BJ (cell line): ENCODE measurements at regions not wholly inside any gene's neighbourhood (a gene's known extent, or its start where the extent isn't known, plus 50 kb on each side); places are given as distances from the start of the nearest gene placed in this dataset.

Source experiments
- CTCF ChIA-PET: fragments of 350-600 bp; formaldehyde crosslinking; extraction: SDS; loops from one replicate; lab custom pipeline; 2021; ENCODE audit warnings: antibody characterized with exemption, inconsistent platforms; lab: Yijun Ruan, JAX
- POLR2A ChIA-PET: fragments of 300-600 bp; sonication (Branson Sonifier 250); formaldehyde crosslinking; extraction: SDS; loops from one replicate; lab custom pipeline; 2021; ENCODE audit warnings: antibody characterized with exemption; lab: Charles Lee
- DNase-seq: peaks from one replicate; pipeline ENCODE4 v3.0.0-alpha.2; 2011; ENCODE audit warnings: low read depth
- H3K27me3 ChIP-seq: 2 replicates; pipeline ENCODE4 v1.6.0; 2011; ENCODE audit warnings: low read length; ENCODE audit not compliant: control insufficient read depth, insufficient read depth
- H3K36me3 ChIP-seq: 2 replicates; pipeline ENCODE4 v1.5.1; 2011; ENCODE audit warnings: low read length; ENCODE audit not compliant: control insufficient read depth, insufficient read depth
- H3K4me3 ChIP-seq: 2 replicates; pipeline ENCODE4 v1.5.1; 2011; ENCODE audit warnings: low read depth, mild to moderate bottlenecking, control low read depth, low read length
- TF ChIP-seq, protein P1 (sequence below): IDR thresholded peaks from 2 replicates; pipeline ENCODE4 v1.5.1; 2011; ENCODE audit warnings: low read depth, mild to moderate bottlenecking, control low read depth, inconsistent platforms, low read length, moderate library complexity; ENCODE audit not compliant: insufficient read depth

DNA sequence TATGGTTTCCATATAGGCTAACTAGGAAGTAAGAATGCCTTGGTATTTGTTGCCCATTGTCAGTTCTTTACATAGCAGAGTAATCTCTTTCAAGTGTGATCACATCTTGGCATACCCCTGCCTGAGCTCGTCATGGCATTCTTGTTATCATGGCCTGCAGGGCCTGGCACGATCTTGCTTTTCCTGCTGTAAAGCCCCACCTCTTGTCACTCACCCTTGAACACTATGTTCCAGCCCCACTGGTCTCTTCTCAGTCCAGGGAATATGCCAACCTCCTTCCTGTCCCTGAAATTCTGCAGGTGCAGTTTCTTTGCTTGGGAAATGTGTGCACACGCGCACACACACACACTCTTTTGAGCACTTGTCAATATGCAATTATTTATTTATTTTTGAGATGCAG is 250.2 kb upstream of the DMRT1 start:
- DNase-seq, result no peak
- Histone ChIP-seq H3K27me3 (no peaks in the 10 kb centered on the region), H3K36me3 (no peaks in the 10 kb centered on the region), H3K4me3 (no peak overlapping the region)
- TF ChIP-seq, protein P1, sequence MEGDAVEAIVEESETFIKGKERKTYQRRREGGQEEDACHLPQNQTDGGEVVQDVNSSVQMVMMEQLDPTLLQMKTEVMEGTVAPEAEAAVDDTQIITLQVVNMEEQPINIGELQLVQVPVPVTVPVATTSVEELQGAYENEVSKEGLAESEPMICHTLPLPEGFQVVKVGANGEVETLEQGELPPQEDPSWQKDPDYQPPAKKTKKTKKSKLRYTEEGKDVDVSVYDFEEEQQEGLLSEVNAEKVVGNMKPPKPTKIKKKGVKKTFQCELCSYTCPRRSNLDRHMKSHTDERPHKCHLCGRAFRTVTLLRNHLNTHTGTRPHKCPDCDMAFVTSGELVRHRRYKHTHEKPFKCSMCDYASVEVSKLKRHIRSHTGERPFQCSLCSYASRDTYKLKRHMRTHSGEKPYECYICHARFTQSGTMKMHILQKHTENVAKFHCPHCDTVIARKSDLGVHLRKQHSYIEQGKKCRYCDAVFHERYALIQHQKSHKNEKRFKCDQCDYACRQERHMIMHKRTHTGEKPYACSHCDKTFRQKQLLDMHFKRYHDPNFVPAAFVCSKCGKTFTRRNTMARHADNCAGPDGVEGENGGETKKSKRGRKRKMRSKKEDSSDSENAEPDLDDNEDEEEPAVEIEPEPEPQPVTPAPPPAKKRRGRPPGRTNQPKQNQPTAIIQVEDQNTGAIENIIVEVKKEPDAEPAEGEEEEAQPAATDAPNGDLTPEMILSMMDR, result no peak
- CTCF ChIA-PET, result no interaction called here
- POLR2A ChIA-PET, result no interaction called here

DNA sequence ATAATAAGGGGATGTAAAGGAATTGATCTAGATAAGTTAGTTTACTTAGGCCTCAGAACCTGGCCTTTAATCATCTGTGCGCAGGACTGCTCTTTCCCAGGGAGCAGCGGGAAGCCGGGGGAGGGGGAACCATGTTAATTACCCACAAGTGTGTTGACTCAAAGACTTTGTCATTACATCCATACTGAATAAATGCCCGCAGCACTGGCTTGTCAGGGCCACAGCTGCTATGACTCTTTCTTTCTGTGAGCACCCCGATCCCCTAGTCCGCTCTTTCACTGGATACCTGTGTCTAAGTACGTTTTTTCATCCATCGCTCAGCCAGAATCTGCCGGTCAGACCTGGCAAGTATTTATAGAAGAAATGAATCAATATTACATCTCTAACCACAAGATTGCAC is 249.3 kb upstream of the DMRT1 start:
- Histone ChIP-seq H3K27me3 (no peaks in the 10 kb centered on the region), H3K36me3 (no peaks in the 10 kb centered on the region), H3K4me3 (no peak overlapping the region)
- no peak for DNase-seq
- ChIA-PET POLR2A (interaction anchor here (0.6 kb wide), 1 partner anchor 331 kb away, joined by 3 read pairs; no protein-coding TSS in a partner anchor), CTCF (no interaction called here)
- TF ChIP-seq, protein P1, result no peak

DNA sequence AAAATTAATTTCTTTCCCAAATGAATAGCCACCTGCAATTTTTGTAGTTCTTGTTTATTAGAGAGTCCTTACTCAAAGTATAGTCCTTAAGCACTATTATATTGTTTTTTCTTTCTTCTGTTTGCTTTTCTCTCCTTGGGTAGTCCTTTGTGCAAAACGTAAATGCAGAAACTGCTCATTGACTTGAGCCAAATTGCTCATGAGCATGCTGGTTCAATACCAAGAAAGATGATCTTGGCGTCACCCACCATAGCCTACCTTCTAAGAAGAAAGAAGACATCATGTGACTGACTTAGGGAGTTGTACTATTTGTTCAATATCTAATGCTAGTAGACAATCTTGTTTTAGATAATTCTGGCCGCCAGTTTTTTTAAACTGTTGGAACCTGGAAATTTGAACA is 248.8 kb upstream of the DMRT1 start:
- H3K27me3 ChIP-seq, result no peaks in the 10 kb centered on the region
- CTCF ChIA-PET, result no interaction called here
- no peak for DNase-seq
- TF ChIP-seq, protein P1, result no peak
- POLR2A ChIA-PET, result interaction anchor here (0.6 kb wide), 1 partner anchor 331 kb away, joined by 3 read pairs; no protein-coding TSS in a partner anchor
- H3K4me3 ChIP-seq, result no peak overlapping the region
- no peaks in the 10 kb centered on the region for H3K36me3 ChIP-seq

DNA sequence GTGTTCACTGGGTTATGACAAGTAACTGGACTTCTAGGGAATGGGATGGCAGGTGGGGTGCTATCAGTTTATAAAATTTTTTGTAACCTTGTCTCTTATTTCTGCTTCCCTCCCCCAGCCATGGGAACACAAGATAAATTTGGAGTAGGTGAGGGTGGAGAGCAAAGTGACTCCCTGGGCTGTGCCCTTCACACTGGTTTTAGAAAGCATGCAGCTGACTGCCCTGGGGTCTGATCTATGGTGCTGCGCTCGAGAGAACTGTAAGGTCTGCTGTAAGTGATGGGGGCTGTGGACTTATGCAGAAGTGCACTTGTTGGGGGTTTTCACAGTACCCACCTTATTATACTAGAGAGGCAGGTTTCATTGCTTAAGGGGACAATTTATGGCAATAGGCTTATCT is 247.7 kb upstream of the DMRT1 start:
- TF ChIP-seq, protein P1, result no peak
- ChIA-PET CTCF (no interaction called here), POLR2A (no interaction called here)
- no peaks in the 10 kb centered on the region for H3K27me3 ChIP-seq
- no peak for DNase-seq
- no peak overlapping the region for H3K4me3 ChIP-seq
- H3K36me3 ChIP-seq, result no peaks in the 10 kb centered on the region

DNA sequence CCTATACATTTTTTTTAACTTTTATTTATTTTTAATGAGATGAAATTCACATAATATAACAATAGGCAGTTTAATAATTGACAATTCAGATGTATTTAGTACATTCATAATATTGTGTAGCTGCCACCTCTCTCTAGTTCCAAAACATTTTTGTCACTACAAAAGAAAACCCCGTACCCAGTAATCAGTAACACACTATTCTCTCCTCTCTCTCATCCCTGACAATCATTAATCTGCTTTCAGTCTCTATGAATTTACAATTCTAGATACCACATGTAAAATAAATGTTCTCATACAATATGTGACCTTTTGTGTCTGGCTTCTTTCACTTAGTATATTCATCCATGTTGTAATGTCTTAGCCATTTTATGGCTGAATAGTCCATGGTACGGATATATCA is 244.8 kb upstream of the DMRT1 start:
- TF ChIP-seq, protein P1, result no peak
- no peak overlapping the region for H3K4me3 ChIP-seq
- POLR2A ChIA-PET, result no interaction called here
- CTCF ChIA-PET, result interaction anchor here (1.2 kb wide), 1 partner anchor 9 kb away, joined by 3 read pairs; no protein-coding TSS in a partner anchor
- no peak for DNase-seq
- no peaks in the 10 kb centered on the region for H3K27me3 ChIP-seq
- H3K36me3 ChIP-seq, result no peaks in the 10 kb centered on the region
